GM12878 (cell line): ENCODE measurements at regions not wholly inside any gene's neighbourhood (a gene's known extent, or its start where the extent isn't known, plus 50 kb on each side); places are given as distances from the start of the nearest gene placed in this dataset.

ENCODE experiments used
- ATAC-seq: fragments of 200-7000 bp; cut with Tn5 transposase; 3 replicates; pipeline ENCODE4 v1.9.1; 2020; ENCODE audit warnings: mild to moderate bottlenecking, moderate library complexity
- BruUV-seq: library from RNA; stranded (reverse); fragments of 400-500 nt; replicated peaks from 2 replicates; lab custom pipeline; 2021; lab: Mats Ljungman, UMichigan
- CTCF ChIA-PET: fragments of 300-600 bp; sonication (Branson Sonifier 250); formaldehyde crosslinking; extraction: SDS; loops from one replicate; lab custom pipeline; 2021; ENCODE audit warnings: inconsistent platforms; lab: Yijun Ruan, JAX
- POLR2A ChIA-PET: fragments of 350-600 bp; formaldehyde crosslinking; extraction: SDS; loops from one replicate; lab custom pipeline; 2021; ENCODE audit warnings: inconsistent platforms; lab: Charles Lee
- RAD21 ChIA-PET: fragments of 300-600 bp; sonication (Branson Sonifier 250); formaldehyde crosslinking; loops from one replicate; lab custom pipeline; 2023; ENCODE audit warnings: antibody characterized with exemption; ENCODE audit not compliant: unreplicated experiment; lab: Charles Lee
- SMC1A ChIA-PET: fragments of 300-600 bp; sonication (Branson Sonifier 250); formaldehyde crosslinking; loops from one replicate; lab custom pipeline; 2023; ENCODE audit not compliant: unreplicated experiment, uncharacterized antibody; lab: Charles Lee
- DNase-seq: peaks from one replicate; pipeline ENCODE4 v3.0.0-alpha.2; 2011; ENCODE audit warnings: low read depth, low spot score
- FAIRE-seq: peaks from 3 replicates; lab custom pipeline; 2011; peaks lifted over from hg19 to GRCh38; lab: Jason Lieb, UNC
- H2AFZ ChIP-seq: 2 replicates; pipeline ENCODE4 v1.6.0; 2011; ENCODE audit warnings: low read depth, low read length, control low read depth; ENCODE audit not compliant: control insufficient read depth
- H3K27ac ChIP-seq: 2 replicates; pipeline ENCODE4 v1.5.1; 2011; ENCODE audit warnings: control low read depth; ENCODE audit not compliant: control insufficient read depth, insufficient read depth
- H3K27me3 ChIP-seq, 2 experiments: replicated peaks in 1 of 2; 2 replicates each; pipeline versions ENCODE4 v1.6.0 to v1.6.1; 2011; ENCODE audit warnings: low read length in 1 of 2; ENCODE audit not compliant: control insufficient read depth in 2 of 2, insufficient read depth in 2 of 2
- H3K36me3 ChIP-seq, 2 experiments: 2 replicates each; pipeline ENCODE4 v1.5.1; 2011; ENCODE audit warnings: low read length in 1 of 2; ENCODE audit not compliant: control insufficient read depth in 2 of 2, insufficient read depth in 2 of 2
- H3K4me1 ChIP-seq: 2 replicates; pipeline ENCODE4 v1.6.1; 2011; ENCODE audit warnings: mild to moderate bottlenecking, low read length, moderate library complexity, mixed read lengths; ENCODE audit not compliant: control insufficient read depth, insufficient read depth
- H3K4me2 ChIP-seq: 2 replicates; pipeline ENCODE4 v1.6.0; 2011; ENCODE audit warnings: control low read depth; ENCODE audit not compliant: control insufficient read depth, insufficient read depth
- H3K4me3 ChIP-seq: fragments of 200-600 bp; sonication (generic); 2 replicates; pipeline ENCODE4 v1.5.1; 2016
- H3K79me2 ChIP-seq: 2 replicates; pipeline ENCODE4 v1.6.0; 2011; ENCODE audit warnings: low read length; ENCODE audit not compliant: control insufficient read depth, insufficient read depth
- H3K9ac ChIP-seq: 2 replicates; pipeline ENCODE4 v1.8.0; 2011; ENCODE audit warnings: low read length, control low read depth, mixed read lengths; ENCODE audit not compliant: control insufficient read depth, insufficient read depth
- H3K9me3 ChIP-seq: replicated peaks from 3 replicates; pipeline ENCODE4 v1.5.1; 2011; ENCODE audit warnings: mild to moderate bottlenecking, low read length; ENCODE audit not compliant: control insufficient read depth, insufficient read depth
- H4K20me1 ChIP-seq: 2 replicates; pipeline ENCODE4 v1.6.0; 2011; ENCODE audit not compliant: control insufficient read depth, insufficient read depth
- CHD1 ChIP-seq: IDR thresholded peaks from 2 replicates; pipeline ENCODE4 v1.6.1; 2012; ENCODE audit warnings: low read depth, low read length, improper control_type of control experiment
- DPF2 ChIP-seq: fragments of 450-650 bp; IDR thresholded peaks from 2 replicates; pipeline ENCODE4 v1.6.1; 2017; ENCODE audit warnings: mild to moderate bottlenecking
- EED ChIP-seq: sonication (generic); IDR thresholded peaks from 2 replicates; pipeline ENCODE4 v1.6.1; 2016; ENCODE audit warnings: antibody characterized with exemption, low read depth
- LARP7 ChIP-seq: fragments of 450-650 bp; IDR thresholded peaks from 2 replicates; pipeline ENCODE4 v1.6.1; 2017; ENCODE audit warnings: mild to moderate bottlenecking
- MAX ChIP-seq: IDR thresholded peaks from 2 replicates; pipeline ENCODE4 v1.6.1; 2012; ENCODE audit warnings: low read depth, low read length, improper control_type of control experiment
- SP1 ChIP-seq: IDR thresholded peaks from one replicate; pipeline ENCODE4 v1.6.1; 2011; ENCODE audit warnings: low read depth, low read length
- WGBS: methylation state at CpG from one replicate; pipeline ENCODE4 v1.1.6; 2016; ENCODE audit warnings: low lambda C conversion rate; ENCODE audit not compliant: insufficient replicate concordance, insufficient coverage; ENCODE audit errors: missing lambda C conversion rate; 5-methylcytosine and 5-hydroxymethylcytosine counted together
- in situ Hi-C: fragments of 300-500 bp; cut with MboI; formaldehyde crosslinking; loops from 9 replicates; pipeline ENCODE4 v1.14.3; 2018; ENCODE audit warnings: mixed read lengths
- intact Hi-C: fragments of 100-400 bp; cut with micrococcal nuclease; formaldehyde crosslinking; loops from one replicate; pipeline ENCODE4 v1.14.2; 2022; ENCODE audit not compliant: unreplicated experiment
- TF ChIP-seq, protein P1 (sequence below): fragments of 450-650 bp; IDR thresholded peaks from 2 replicates; pipeline ENCODE4 v1.6.1; 2018; ENCODE audit warnings: mild to moderate bottlenecking, low read depth, moderate library complexity; ENCODE audit not compliant: partially characterized antibody

DNA sequence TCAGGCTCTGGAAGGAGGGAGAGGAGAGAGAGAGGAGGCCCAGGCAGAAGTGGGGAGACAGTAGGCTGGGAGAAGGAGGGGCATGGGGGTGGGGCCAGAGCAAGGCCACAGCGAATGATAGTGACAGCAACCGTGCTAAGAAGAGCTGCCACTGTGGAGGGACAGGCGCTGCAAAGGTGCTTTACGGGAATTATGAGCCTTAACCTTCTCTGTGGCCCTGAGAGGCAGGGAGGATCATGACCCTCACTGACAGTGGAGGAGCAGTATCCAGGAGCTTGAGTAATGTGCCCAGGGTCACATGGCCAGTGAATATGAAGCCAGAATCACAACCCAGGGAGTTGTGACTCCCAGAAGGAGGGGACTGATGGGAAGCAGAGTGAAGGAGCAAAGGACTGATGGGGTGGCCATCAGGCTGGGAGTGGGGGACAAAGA is 53.4 kb upstream of the RPL11 start (continued):
- TF ChIP-seq, protein P1, sequence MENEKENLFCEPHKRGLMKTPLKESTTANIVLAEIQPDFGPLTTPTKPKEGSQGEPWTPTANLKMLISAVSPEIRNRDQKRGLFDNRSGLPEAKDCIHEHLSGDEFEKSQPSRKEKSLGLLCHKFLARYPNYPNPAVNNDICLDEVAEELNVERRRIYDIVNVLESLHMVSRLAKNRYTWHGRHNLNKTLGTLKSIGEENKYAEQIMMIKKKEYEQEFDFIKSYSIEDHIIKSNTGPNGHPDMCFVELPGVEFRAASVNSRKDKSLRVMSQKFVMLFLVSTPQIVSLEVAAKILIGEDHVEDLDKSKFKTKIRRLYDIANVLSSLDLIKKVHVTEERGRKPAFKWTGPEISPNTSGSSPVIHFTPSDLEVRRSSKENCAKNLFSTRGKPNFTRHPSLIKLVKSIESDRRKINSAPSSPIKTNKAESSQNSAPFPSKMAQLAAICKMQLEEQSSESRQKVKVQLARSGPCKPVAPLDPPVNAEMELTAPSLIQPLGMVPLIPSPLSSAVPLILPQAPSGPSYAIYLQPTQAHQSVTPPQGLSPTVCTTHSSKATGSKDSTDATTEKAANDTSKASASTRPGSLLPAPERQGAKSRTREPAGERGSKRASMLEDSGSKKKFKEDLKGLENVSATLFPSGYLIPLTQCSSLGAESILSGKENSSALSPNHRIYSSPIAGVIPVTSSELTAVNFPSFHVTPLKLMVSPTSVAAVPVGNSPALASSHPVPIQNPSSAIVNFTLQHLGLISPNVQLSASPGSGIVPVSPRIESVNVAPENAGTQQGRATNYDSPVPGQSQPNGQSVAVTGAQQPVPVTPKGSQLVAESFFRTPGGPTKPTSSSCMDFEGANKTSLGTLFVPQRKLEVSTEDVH = no peak
- no peak for TF ChIP-seq LARP7
- TF ChIP-seq MAX = no peak
- no peak for TF ChIP-seq SP1
- TF ChIP-seq EED = no peak

- in situ Hi-C loops = loop anchor here (5.0 kb wide), 2 partner anchors 89 to 139 kb away; no protein-coding TSS in a partner anchor
- H3K4me3 ChIP-seq = no peak overlapping the region
- TF ChIP-seq DPF2 (0 out of 2 replicates have a peak, but pooled peaks have one; percentile 15), CHD1 (no peak)
- peaks cover 12% of the 10 kb centered on the region for H3K4me1 ChIP-seq
- ChIA-PET CTCF (interaction anchor here (1.1 to 18.7 kb wide), 17 partner anchors 10 to 139 kb away, joined by 3 to 959 read pairs (median 12); partner anchors contain the start of gene ID3), POLR2A (interaction anchor here (0.7 to 3.7 kb wide), 6 partner anchors 11 to 90 kb away, joined by 3 to 21 read pairs (median 10); partner anchors contain the start of gene ID3), RAD21 (interaction anchor here (0.9 to 10.1 kb wide), 12 partner anchors 29 to 139 kb away, joined by 3 to 561 read pairs (median 19); partner anchors contain the start of gene ID3), SMC1A (interaction anchor here (1.0 to 15.0 kb wide), 9 partner anchors 22 to 108 kb away, joined by 3 to 584 read pairs (median 19); partner anchors contain the start of gene ID3)
- H3K9me3 ChIP-seq = no peaks in the 10 kb centered on the region
- no peaks in the 10 kb centered on the region for H3K36me3 ChIP-seq
- no peak overlapping the region for H2AFZ ChIP-seq
- no peaks in the 10 kb centered on the region for H3K79me2 ChIP-seq
- no peak overlapping the region for H3K4me2 ChIP-seq
- no peak overlapping the region for H3K27ac ChIP-seq
- ATAC-seq (no peak), DNase-seq (no peak), FAIRE-seq (no peak)
- WGBS = 92% methylated on average over 7 of the region's 7 CpGs
- no TSS peak for BruUV-seq
- intact Hi-C loops = loop anchor here (2.0 kb wide), 2 partner anchors 115 to 139 kb away; no protein-coding TSS in a partner anchor
- H4K20me1 ChIP-seq = no peaks in the 10 kb centered on the region
- H3K27me3 ChIP-seq = no peaks in the 10 kb centered on the region
- no peak overlapping the region for H3K9ac ChIP-seq
Observed at GRCh38 chr1:23636009-23636408, 55.6 kb upstream of the RPL11 start.
